ENCODE measurements at regions not wholly inside any gene's neighbourhood (a gene's known extent, or its start where the extent isn't known, plus 50 kb on each side); places are given as distances from the start of the nearest gene placed in this dataset.

GRCh38 chr3:110318108-110318507 lies 753.5 kb upstream of the NECTIN3 start:
- TF ChIP-seq EGR1 (IDR thresholded peaks at IDR 0.05) (no peak), CREB1 (IDR thresholded peaks at IDR 0.05; ENCODE audit: low read depth) (no peak), RAD21 (IDR thresholded peaks at IDR 0.05; ENCODE audit: low read depth) (no peak)

Data from Ishikawa (cell line).